ENCODE measurements at regions not wholly inside any gene's neighbourhood (a gene's known extent, or its start where the extent isn't known, plus 50 kb on each side); places are given as distances from the start of the nearest gene placed in this dataset.

GRCh38 chr10:90162271-90162853 lies 461.0 kb downstream of the KIF20B start:
- no peak overlapping the region for H2AFZ ChIP-seq (ENCODE audit: low read depth, low read length, severe bottlenecking)
- H3K4me3 ChIP-seq (ENCODE audit: insufficient read depth, low read length, poor library complexity, severe bottlenecking) = no peak overlapping the region
- no peaks in the 10 kb centered on the region for H3K9me2 ChIP-seq (replicated peaks; ENCODE audit: insufficient read depth, low read length)
- no peaks in the 10 kb centered on the region for H3K9me3 ChIP-seq (ENCODE audit: insufficient read depth, low read length)
- no peaks in the 10 kb centered on the region for H3K79me2 ChIP-seq (ENCODE audit: insufficient read depth, low read length)
- H3K9ac ChIP-seq (ENCODE audit: low read length) = no peak overlapping the region
- H4K20me1 ChIP-seq (ENCODE audit: low read depth, low read length) = no peaks in the 10 kb centered on the region
- no peaks in the 10 kb centered on the region for H3F3A ChIP-seq (ENCODE audit: insufficient read depth)
- H3K27ac ChIP-seq (ENCODE audit: low read depth, low read length) = no peak overlapping the region
- no peak overlapping the region for H3K4me2 ChIP-seq (ENCODE audit: low read depth, low read length, poor library complexity, severe bottlenecking)
- H3K27me3 ChIP-seq (ENCODE audit: low read length) = no peaks in the 10 kb centered on the region
- no peaks in the 10 kb centered on the region for H3K36me3 ChIP-seq (ENCODE audit: low read length)
- no peak for TF ChIP-seq EZH2phosphoT487 (conservative IDR thresholded peaks at IDR 0.05; ENCODE audit: low read length)
- no peak for TF ChIP-seq CTCF (IDR thresholded peaks at IDR 0.05; ENCODE audit: insufficient read depth, low read length, poor library complexity, severe bottlenecking)

- no peaks in the 10 kb centered on the region for H3K36me3 ChIP-seq (ENCODE audit: low read length)
- H3K27me3 ChIP-seq (ENCODE audit: low read length) = no peaks in the 10 kb centered on the region
- no peak overlapping the region for H2AFZ ChIP-seq (ENCODE audit: low read depth, low read length, severe bottlenecking)
- no peak overlapping the region for H3K4me2 ChIP-seq (ENCODE audit: low read depth, low read length, poor library complexity, severe bottlenecking)
- no peak overlapping the region for H3K4me3 ChIP-seq (ENCODE audit: insufficient read depth, low read length, poor library complexity, severe bottlenecking)
- no peaks in the 10 kb centered on the region for H3K9me2 ChIP-seq (replicated peaks; ENCODE audit: insufficient read depth, low read length)
- H3K9ac ChIP-seq (ENCODE audit: low read length) = no peak overlapping the region
- TF ChIP-seq EZH2phosphoT487 (conservative IDR thresholded peaks at IDR 0.05; ENCODE audit: low read length) = no peak
- TF ChIP-seq CTCF (IDR thresholded peaks at IDR 0.05; ENCODE audit: insufficient read depth, low read length, poor library complexity, severe bottlenecking) = no peak
- no peaks in the 10 kb centered on the region for H3F3A ChIP-seq (ENCODE audit: insufficient read depth)
- H3K79me2 ChIP-seq (ENCODE audit: insufficient read depth, low read length) = no peaks in the 10 kb centered on the region
- H3K9me3 ChIP-seq (ENCODE audit: insufficient read depth, low read length) = no peaks in the 10 kb centered on the region
- no peak overlapping the region for H3K27ac ChIP-seq (ENCODE audit: low read depth, low read length)
- no peaks in the 10 kb centered on the region for H4K20me1 ChIP-seq (ENCODE audit: low read depth, low read length)
Observed at GRCh38 chr10:90167174-90168064, 466.0 kb downstream of the KIF20B start.

GRCh38 chr10:90168244-90168643 lies 466.9 kb downstream of the KIF20B start:
- Histone ChIP-seq H4K20me1 (ENCODE audit: low read depth, low read length) (no peaks in the 10 kb centered on the region), H3K27me3 (ENCODE audit: low read length) (no peaks in the 10 kb centered on the region), H3K9ac (ENCODE audit: low read length) (no peak overlapping the region), H3K9me2 (replicated peaks; ENCODE audit: insufficient read depth, low read length) (no peaks in the 10 kb centered on the region), H2AFZ (ENCODE audit: low read depth, low read length, severe bottlenecking) (no peak overlapping the region), H3K36me3 (ENCODE audit: low read length) (no peaks in the 10 kb centered on the region), H3K9me3 (ENCODE audit: insufficient read depth, low read length) (no peaks in the 10 kb centered on the region), H3K79me2 (ENCODE audit: insufficient read depth, low read length) (no peaks in the 10 kb centered on the region), H3F3A (ENCODE audit: insufficient read depth) (no peaks in the 10 kb centered on the region), H3K4me2 (ENCODE audit: low read depth, low read length, poor library complexity, severe bottlenecking) (no peak overlapping the region), H3K4me3 (ENCODE audit: insufficient read depth, low read length, poor library complexity, severe bottlenecking) (no peak overlapping the region), H3K27ac (ENCODE audit: low read depth, low read length) (no peak overlapping the region)
- TF ChIP-seq CTCF (IDR thresholded peaks at IDR 0.05; ENCODE audit: insufficient read depth, low read length, poor library complexity, severe bottlenecking) (no peak), EZH2phosphoT487 (conservative IDR thresholded peaks at IDR 0.05; ENCODE audit: low read length) (no peak)

All from SU-DHL-6 (cell line).